H1 (cell line): ENCODE measurements at regions not wholly inside any gene's neighbourhood (a gene's known extent, or its start where the extent isn't known, plus 50 kb on each side); places are given as distances from the start of the nearest gene placed in this dataset.

ENCODE experiments used
- CTCF ChIP-seq, 3 experiments: IDR thresholded peaks; 1 replicate in 2 of 3; 2 replicates in 1 of 3; pipeline versions ENCODE4 v1.5.1 to v1.6.1; 2011; ENCODE audit warnings: low read length in 3 of 3, mild to moderate bottlenecking in 3 of 3, inconsistent platforms in 2 of 3, low read depth in 1 of 3, moderate library complexity in 1 of 3; ENCODE audit not compliant: insufficient read depth in 1 of 3; ENCODE audit errors: control extremely low read depth in 1 of 3

DNA sequence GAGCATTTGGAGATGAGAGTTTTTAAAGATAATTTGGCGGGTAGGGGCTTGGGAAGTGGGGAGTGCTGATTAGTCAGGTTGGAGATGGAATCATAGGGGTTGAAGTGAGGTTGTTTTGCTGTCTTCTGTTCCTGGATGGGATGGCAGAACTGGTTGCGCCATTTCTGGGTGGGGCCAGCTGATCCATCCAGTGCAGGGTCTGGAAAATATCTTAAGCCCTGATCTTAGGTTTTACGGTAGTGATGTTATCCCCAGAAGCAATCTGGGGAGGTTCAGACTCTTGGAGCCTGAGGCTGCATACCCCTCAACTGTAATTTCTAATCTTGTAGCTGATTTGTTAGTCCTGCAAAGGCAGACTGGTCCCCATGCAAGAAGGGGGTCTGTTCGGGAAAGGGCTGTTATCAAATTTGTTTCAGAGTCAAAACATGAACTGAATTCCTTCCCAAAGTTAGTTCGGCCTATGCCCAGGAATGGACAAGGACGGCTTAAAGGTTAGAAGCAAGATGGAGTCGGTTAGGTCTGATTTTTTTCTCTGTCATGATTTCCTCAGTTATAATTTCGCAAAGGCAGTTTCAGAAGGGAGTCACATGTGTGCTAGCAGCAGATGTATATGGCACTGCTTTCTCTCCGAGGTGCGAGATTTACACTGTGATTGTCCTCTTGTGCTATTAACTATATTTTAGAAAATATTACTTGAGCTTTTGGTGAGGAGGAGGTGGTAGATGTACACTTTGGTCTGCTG is 540.4 kb downstream of the EDEM1 start (continued):
- TF ChIP-seq CTCF (IDR thresholded peaks at IDR 0.05; ENCODE audit: control extremely low read depth in 1 of 3, insufficient read depth in 1 of 3, low read depth in 1 of 3, low read length in 3 of 3), result no peak
